Astrocyte (in vitro differentiated cells and primary cell): ENCODE measurements at regions not wholly inside any gene's neighbourhood (a gene's known extent, or its start where the extent isn't known, plus 50 kb on each side); places are given as distances from the start of the nearest gene placed in this dataset.

ENCODE experiments used
- CTCF ChIP-seq: IDR thresholded peaks from 2 replicates; pipeline ENCODE4 v1.5.1; 2011; ENCODE audit warnings: low read depth, mild to moderate bottlenecking, inconsistent platforms, low read length, moderate library complexity; ENCODE audit not compliant: insufficient read depth
- EZH2 ChIP-seq: IDR thresholded peaks from 2 replicates; pipeline ENCODE4 v1.6.1; 2012; ENCODE audit warnings: mild to moderate bottlenecking, low read length, inconsistent platforms; ENCODE audit not compliant: insufficient read depth

GRCh38 chr9:23341346-23341745 lies 484.7 kb downstream of the ELAVL2 start:
- TF ChIP-seq CTCF (no peak), EZH2 (no peak)
